ENCODE measurements at regions not wholly inside any gene's neighbourhood (a gene's known extent, or its start where the extent isn't known, plus 50 kb on each side); places are given as distances from the start of the nearest gene placed in this dataset.

DNA sequence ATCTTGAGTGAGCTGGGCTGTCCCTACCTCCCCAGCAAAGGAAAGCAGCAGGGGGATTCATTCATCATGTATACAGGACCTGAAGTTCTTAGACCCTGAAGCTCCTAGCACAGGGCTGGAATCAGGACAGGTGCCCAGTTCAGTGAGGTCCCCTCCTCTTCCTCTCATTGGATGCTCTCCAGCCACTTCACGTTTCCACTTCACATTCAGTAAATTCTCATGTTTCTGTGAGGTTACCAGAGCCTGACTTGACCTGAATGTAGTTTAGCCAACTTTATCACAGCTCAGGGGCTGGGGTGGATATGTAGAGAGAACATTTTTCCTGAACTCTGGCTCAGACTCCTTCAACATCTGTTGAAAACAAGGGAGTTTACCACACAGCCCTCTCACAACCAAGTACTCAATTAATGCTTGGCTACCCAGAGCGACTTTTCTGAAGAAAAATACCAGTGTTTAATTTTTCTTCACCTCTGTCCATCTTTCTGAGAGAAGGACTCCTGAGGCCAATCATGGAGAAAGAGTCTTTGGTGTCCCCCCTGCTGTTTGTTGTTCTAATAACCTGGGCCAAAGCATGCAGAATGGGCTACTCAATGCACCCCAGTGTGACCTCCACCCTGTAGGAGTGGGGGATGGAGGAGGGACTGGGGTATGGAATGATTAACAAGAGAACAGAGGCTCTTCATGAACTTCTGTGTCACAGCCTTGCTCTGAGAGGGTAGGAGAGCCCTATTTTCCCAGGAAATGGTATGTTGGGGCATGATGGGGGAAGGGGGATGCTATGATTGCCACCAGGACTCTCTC, 108.3 kb upstream of the FGGY start:
- TF ChIP-seq, protein P1, sequence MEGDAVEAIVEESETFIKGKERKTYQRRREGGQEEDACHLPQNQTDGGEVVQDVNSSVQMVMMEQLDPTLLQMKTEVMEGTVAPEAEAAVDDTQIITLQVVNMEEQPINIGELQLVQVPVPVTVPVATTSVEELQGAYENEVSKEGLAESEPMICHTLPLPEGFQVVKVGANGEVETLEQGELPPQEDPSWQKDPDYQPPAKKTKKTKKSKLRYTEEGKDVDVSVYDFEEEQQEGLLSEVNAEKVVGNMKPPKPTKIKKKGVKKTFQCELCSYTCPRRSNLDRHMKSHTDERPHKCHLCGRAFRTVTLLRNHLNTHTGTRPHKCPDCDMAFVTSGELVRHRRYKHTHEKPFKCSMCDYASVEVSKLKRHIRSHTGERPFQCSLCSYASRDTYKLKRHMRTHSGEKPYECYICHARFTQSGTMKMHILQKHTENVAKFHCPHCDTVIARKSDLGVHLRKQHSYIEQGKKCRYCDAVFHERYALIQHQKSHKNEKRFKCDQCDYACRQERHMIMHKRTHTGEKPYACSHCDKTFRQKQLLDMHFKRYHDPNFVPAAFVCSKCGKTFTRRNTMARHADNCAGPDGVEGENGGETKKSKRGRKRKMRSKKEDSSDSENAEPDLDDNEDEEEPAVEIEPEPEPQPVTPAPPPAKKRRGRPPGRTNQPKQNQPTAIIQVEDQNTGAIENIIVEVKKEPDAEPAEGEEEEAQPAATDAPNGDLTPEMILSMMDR (IDR thresholded peaks at IDR 0.05; ENCODE audit: extremely low read depth, low read depth, low read length) = no peak
- H4K20me1 ChIP-seq (ENCODE audit: insufficient read depth, low read length) = no peaks in the 10 kb centered on the region
- H3K36me3 ChIP-seq (ENCODE audit: insufficient read depth, low read length) = no peaks in the 10 kb centered on the region
- no peaks in the 10 kb centered on the region for H3K79me2 ChIP-seq (ENCODE audit: insufficient read depth, low read length)
- no peak overlapping the region for H3K27ac ChIP-seq (ENCODE audit: low read depth, low read length)
- no peak overlapping the region for H3K4me2 ChIP-seq (ENCODE audit: insufficient read depth, low read length)
- no peak overlapping the region for H2AFZ ChIP-seq (ENCODE audit: low read length)
- H3K9me3 ChIP-seq (ENCODE audit: low read depth, low read length) = no peaks in the 10 kb centered on the region
- no peak for DNase-seq (ENCODE audit: insufficient read length, low spot score, missing footprints)
- no peaks in the 10 kb centered on the region for H3K27me3 ChIP-seq (ENCODE audit: insufficient read depth, low read length)
- no peak overlapping the region for H3K4me3 ChIP-seq (ENCODE audit: insufficient read depth, low read length)
- H3K4me1 ChIP-seq (ENCODE audit: insufficient read depth, low read length) = peaks cover 6% of the 10 kb centered on the region

DNA sequence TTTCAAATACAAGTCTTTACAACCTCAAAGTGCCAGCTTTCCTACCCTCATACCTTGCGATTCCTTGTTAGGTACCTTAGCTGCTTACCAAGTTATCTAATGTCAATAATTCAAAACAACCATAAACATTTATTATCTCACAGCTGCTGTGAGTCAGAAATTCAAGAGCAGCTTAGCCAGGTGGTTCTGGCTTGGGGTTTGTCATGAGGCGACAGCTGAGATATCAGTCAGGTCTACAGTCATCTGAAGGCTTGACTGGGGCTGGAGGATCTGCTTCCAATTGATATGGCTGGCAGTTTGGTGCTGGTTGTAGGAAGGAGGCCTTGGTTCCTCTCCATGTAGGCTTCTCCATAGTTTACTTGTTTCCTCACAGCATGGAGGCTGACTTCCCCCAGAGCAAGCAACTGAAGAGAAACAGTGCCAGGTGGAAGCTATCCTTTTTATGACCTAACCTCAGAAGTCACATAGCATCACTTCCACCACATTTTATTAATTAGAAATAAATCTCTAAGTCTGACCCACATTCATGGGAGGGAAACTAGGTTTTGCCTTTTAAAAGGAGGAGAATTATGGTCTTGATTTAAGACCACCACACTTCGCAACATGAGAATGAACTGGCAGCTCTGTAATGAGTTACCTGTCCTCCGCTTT, 103.3 kb upstream of the FGGY start:
- H3K79me2 ChIP-seq (ENCODE audit: insufficient read depth, low read length) = no peaks in the 10 kb centered on the region
- no peak for DNase-seq (ENCODE audit: insufficient read length, low spot score, missing footprints)
- H3K4me2 ChIP-seq (ENCODE audit: insufficient read depth, low read length) = no peak overlapping the region
- H3K4me3 ChIP-seq (ENCODE audit: insufficient read depth, low read length) = no peak overlapping the region
- H3K27ac ChIP-seq (ENCODE audit: low read depth, low read length) = no peak overlapping the region
- H3K27me3 ChIP-seq (ENCODE audit: insufficient read depth, low read length) = no peaks in the 10 kb centered on the region
- H3K4me1 ChIP-seq (ENCODE audit: insufficient read depth, low read length) = no peaks in the 10 kb centered on the region
- TF ChIP-seq, protein P1 (IDR thresholded peaks at IDR 0.05; ENCODE audit: extremely low read depth, low read depth, low read length) = no peak
- H3K36me3 ChIP-seq (ENCODE audit: insufficient read depth, low read length) = no peaks in the 10 kb centered on the region
- H3K9me3 ChIP-seq (ENCODE audit: low read depth, low read length) = no peaks in the 10 kb centered on the region
- no peak overlapping the region for H2AFZ ChIP-seq (ENCODE audit: low read length)
- H4K20me1 ChIP-seq (ENCODE audit: insufficient read depth, low read length) = no peaks in the 10 kb centered on the region

DNA sequence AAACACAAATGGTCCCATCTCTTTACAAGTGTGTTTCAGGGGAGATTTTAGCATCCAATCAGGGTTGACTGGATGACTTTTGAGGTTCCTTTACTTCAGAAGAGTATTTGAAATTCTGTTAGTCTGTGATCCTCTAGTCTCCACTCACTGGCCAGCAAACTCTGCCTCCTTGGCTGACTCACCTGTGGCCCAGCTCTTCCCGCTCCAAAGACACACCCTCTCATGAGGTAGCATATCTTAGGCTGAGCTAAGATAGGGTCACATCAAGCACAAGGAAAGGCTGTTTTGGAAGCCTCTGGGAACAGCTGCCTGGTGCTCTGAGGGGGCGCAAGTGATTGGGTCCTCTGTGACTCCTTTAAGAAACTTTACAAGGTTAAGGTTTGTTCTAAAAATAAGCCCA, 102.3 kb upstream of the FGGY start:
- no peak for DNase-seq (ENCODE audit: insufficient read length, low spot score, missing footprints)
- H2AFZ ChIP-seq (ENCODE audit: low read length) = no peak overlapping the region
- no peaks in the 10 kb centered on the region for H4K20me1 ChIP-seq (ENCODE audit: insufficient read depth, low read length)
- H3K27me3 ChIP-seq (ENCODE audit: insufficient read depth, low read length) = no peaks in the 10 kb centered on the region
- H3K4me2 ChIP-seq (ENCODE audit: insufficient read depth, low read length) = no peak overlapping the region
- H3K9me3 ChIP-seq (ENCODE audit: low read depth, low read length) = no peaks in the 10 kb centered on the region
- TF ChIP-seq, protein P1 (IDR thresholded peaks at IDR 0.05; ENCODE audit: extremely low read depth, low read depth, low read length) = no peak
- H3K79me2 ChIP-seq (ENCODE audit: insufficient read depth, low read length) = no peaks in the 10 kb centered on the region
- H3K4me3 ChIP-seq (ENCODE audit: insufficient read depth, low read length) = no peak overlapping the region
- no peak overlapping the region for H3K27ac ChIP-seq (ENCODE audit: low read depth, low read length)
- no peaks in the 10 kb centered on the region for H3K4me1 ChIP-seq (ENCODE audit: insufficient read depth, low read length)
- no peaks in the 10 kb centered on the region for H3K36me3 ChIP-seq (ENCODE audit: insufficient read depth, low read length)

DNA sequence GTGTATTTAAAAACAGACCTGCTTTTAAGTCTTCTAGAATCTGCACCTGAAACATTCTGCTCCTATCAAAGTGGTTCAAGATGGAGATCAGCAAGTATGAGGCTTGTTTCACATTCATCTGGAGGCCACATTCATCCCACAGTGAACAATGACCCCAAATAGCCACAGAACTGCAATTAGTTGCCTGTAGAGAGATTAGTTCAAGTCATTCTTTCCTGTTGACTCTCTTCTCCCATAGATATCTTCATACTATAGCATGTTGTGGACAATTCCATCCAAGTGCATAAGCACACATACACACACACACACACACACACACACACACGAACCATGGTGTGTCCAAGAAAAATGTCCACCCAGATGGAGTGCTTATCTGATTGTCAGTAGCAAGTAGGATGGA, 101.7 kb upstream of the FGGY start:
- H2AFZ ChIP-seq (ENCODE audit: low read length) = no peak overlapping the region
- H3K36me3 ChIP-seq (ENCODE audit: insufficient read depth, low read length) = no peaks in the 10 kb centered on the region
- H3K79me2 ChIP-seq (ENCODE audit: insufficient read depth, low read length) = no peaks in the 10 kb centered on the region
- H3K4me1 ChIP-seq (ENCODE audit: insufficient read depth, low read length) = no peaks in the 10 kb centered on the region
- H3K4me3 ChIP-seq (ENCODE audit: insufficient read depth, low read length) = no peak overlapping the region
- no peaks in the 10 kb centered on the region for H3K27me3 ChIP-seq (ENCODE audit: insufficient read depth, low read length)
- no peak overlapping the region for H3K27ac ChIP-seq (ENCODE audit: low read depth, low read length)
- no peak overlapping the region for H3K4me2 ChIP-seq (ENCODE audit: insufficient read depth, low read length)
- TF ChIP-seq, protein P1 (IDR thresholded peaks at IDR 0.05; ENCODE audit: extremely low read depth, low read depth, low read length) = no peak
- H4K20me1 ChIP-seq (ENCODE audit: insufficient read depth, low read length) = no peaks in the 10 kb centered on the region
- no peak for DNase-seq (ENCODE audit: insufficient read length, low spot score, missing footprints)
- no peaks in the 10 kb centered on the region for H3K9me3 ChIP-seq (ENCODE audit: low read depth, low read length)

Measured in osteoblast (primary cell).